Neural cell (in vitro differentiated cells): ENCODE measurements at regions not wholly inside any gene's neighbourhood (a gene's known extent, or its start where the extent isn't known, plus 50 kb on each side); places are given as distances from the start of the nearest gene placed in this dataset.

Experiments
- H2AFZ ChIP-seq: fragments of 200-600, 300-800 bp; sonication (generic), shearing (Covaris generic); 2 replicates; pipeline ENCODE4 v1.6.0; 2014; ENCODE audit warnings: low read depth, mild to moderate bottlenecking, antibody characterized with exemption, low read length, moderate library complexity
- H3F3A ChIP-seq: fragments of 200-600 bp; shearing (Covaris generic); 2 replicates; pipeline ENCODE4 v1.6.1; 2016; ENCODE audit warnings: mild to moderate bottlenecking, moderate library complexity, mixed read lengths, antibody characterized with exemption, low read length; ENCODE audit not compliant: insufficient read depth, poor library complexity, severe bottlenecking
- H3K27ac ChIP-seq: fragments of 200-600, 300-800 bp; sonication (generic), shearing (Covaris generic); 2 replicates; pipeline ENCODE4 v1.5.1; 2014; ENCODE audit warnings: mild to moderate bottlenecking, low read length, moderate library complexity
- H3K27me3 ChIP-seq: fragments of 300-800, 200-600 bp; sonication (generic), shearing (Covaris generic); 2 replicates; pipeline ENCODE4 v1.6.0; 2014; ENCODE audit warnings: mild to moderate bottlenecking, low read depth, low read length, moderate library complexity; ENCODE audit not compliant: insufficient read depth
- H3K36me3 ChIP-seq: fragments of 300-800, 200-600 bp; sonication (generic), shearing (Covaris generic); 2 replicates; pipeline ENCODE4 v1.5.1; 2014; ENCODE audit warnings: mild to moderate bottlenecking, antibody characterized with exemption, low read length, moderate library complexity; ENCODE audit not compliant: insufficient read depth
- H3K4me2 ChIP-seq: fragments of 300-800, 200-600 bp; sonication (generic), shearing (Covaris generic); 2 replicates; pipeline ENCODE4 v1.6.0; 2014; ENCODE audit warnings: mild to moderate bottlenecking, low read length
- H3K4me3 ChIP-seq: fragments of 300-800, 200-600 bp; sonication (generic), shearing (Covaris generic); 2 replicates; pipeline ENCODE4 v1.5.1; 2014; ENCODE audit warnings: mild to moderate bottlenecking, low read length, moderate library complexity
- H3K79me2 ChIP-seq: fragments of 200-600 bp; shearing (Covaris generic); replicated peaks from 2 replicates; pipeline ENCODE4 v1.6.0; 2014; ENCODE audit warnings: mild to moderate bottlenecking, low read length, moderate library complexity; ENCODE audit not compliant: insufficient read depth
- H3K9ac ChIP-seq: fragments of 300-800, 200-600 bp; sonication (generic), shearing (Covaris generic); 2 replicates; pipeline ENCODE4 v1.6.1; 2016; ENCODE audit warnings: mild to moderate bottlenecking, low read length, mixed read lengths
- H3K9me2 ChIP-seq: fragments of 200-600 bp; shearing (Covaris generic); 2 replicates; pipeline ENCODE4 v1.6.1; 2016; ENCODE audit warnings: mild to moderate bottlenecking, low read length, mixed read lengths; ENCODE audit not compliant: insufficient read depth
- H3K9me3 ChIP-seq: fragments of 200-600, 300-800 bp; sonication (generic), shearing (Covaris generic); 2 replicates; pipeline ENCODE4 v1.6.1; 2016; ENCODE audit warnings: mild to moderate bottlenecking, mixed run types, low read length, moderate library complexity, mixed read lengths
- H4K20me1 ChIP-seq: fragments of 200-600 bp; shearing (Covaris generic); 2 replicates; pipeline ENCODE4 v1.6.1; 2016; ENCODE audit warnings: mild to moderate bottlenecking, mixed run types; ENCODE audit not compliant: insufficient read depth
- EP300 ChIP-seq: fragments of 450-650 bp; conservative IDR thresholded peaks from 2 replicates; pipeline ENCODE4 v1.6.1; 2014; ENCODE audit warnings: antibody characterized with exemption, mild to moderate bottlenecking, moderate library complexity; ENCODE audit not compliant: poor library complexity, severe bottlenecking
- EZH2 ChIP-seq: fragments of 200-600, 300-800 bp; shearing (Covaris generic), sonication (generic); IDR thresholded peaks from 2 replicates; pipeline ENCODE4 v1.6.1; 2014; ENCODE audit warnings: antibody characterized with exemption, low read length, borderline replicate concordance, mild to moderate bottlenecking; ENCODE audit not compliant: insufficient read depth, poor library complexity, severe bottlenecking
- MXI1 ChIP-seq: fragments of 450-650 bp; conservative IDR thresholded peaks from 2 replicates; pipeline ENCODE4 v1.6.1; 2014; ENCODE audit warnings: antibody characterized with exemption, mild to moderate bottlenecking; ENCODE audit not compliant: poor library complexity, severe bottlenecking
- POLR2AphosphoS5 ChIP-seq: IDR thresholded peaks from 2 replicates; pipeline ENCODE4 v1.6.1; 2012
- RAD21 ChIP-seq: fragments of 450-650 bp; conservative IDR thresholded peaks from 2 replicates; pipeline ENCODE4 v1.6.1; 2014; ENCODE audit warnings: antibody characterized with exemption, mild to moderate bottlenecking, moderate library complexity
- REST ChIP-seq: IDR thresholded peaks from 2 replicates; pipeline ENCODE4 v1.6.1; 2012; ENCODE audit warnings: borderline replicate concordance
- SMC3 ChIP-seq: fragments of 450-650 bp; conservative IDR thresholded peaks from 2 replicates; pipeline ENCODE4 v1.6.1; 2014; ENCODE audit warnings: antibody characterized with exemption, mild to moderate bottlenecking, moderate library complexity; ENCODE audit not compliant: poor library complexity
- TAF1 ChIP-seq: IDR thresholded peaks from 2 replicates; pipeline ENCODE4 v1.6.1; 2012; ENCODE audit warnings: low read depth
- TF ChIP-seq, protein P1 (sequence below): fragments of 450-650 bp; IDR thresholded peaks from 2 replicates; pipeline ENCODE4 v1.5.1; 2014; ENCODE audit warnings: antibody characterized with exemption, mild to moderate bottlenecking, moderate library complexity; ENCODE audit not compliant: poor library complexity, severe bottlenecking

DNA sequence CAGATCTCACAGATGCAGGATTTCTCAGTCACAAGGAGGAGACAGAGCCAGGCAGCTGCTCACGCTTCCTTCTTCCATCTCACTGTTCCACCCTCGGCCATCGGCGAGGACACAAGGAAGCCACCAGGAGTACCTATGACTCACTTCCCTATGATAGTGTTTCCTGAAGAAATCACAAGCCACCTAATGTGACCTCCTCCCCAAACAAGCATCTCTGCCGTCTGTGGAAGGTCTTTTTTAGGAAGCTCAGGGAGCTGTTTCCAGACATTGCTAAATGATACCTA is 672.7 kb downstream of the TBC1D22A start:
- TF ChIP-seq POLR2AphosphoS5, result no peak
- TF ChIP-seq RAD21, result no peak
- TF ChIP-seq TAF1, result no peak
- no peak overlapping the region for H3K4me3 ChIP-seq
- H3K27ac ChIP-seq, result no peak overlapping the region
- no peaks in the 10 kb centered on the region for H3K9me3 ChIP-seq
- no peaks in the 10 kb centered on the region for H3F3A ChIP-seq
- no peaks in the 10 kb centered on the region for H3K9me2 ChIP-seq
- no peaks in the 10 kb centered on the region for H4K20me1 ChIP-seq
- H3K79me2 ChIP-seq, result no peaks in the 10 kb centered on the region
- H3K36me3 ChIP-seq, result no peaks in the 10 kb centered on the region
- H3K4me2 ChIP-seq, result no peak overlapping the region
- H2AFZ ChIP-seq, result no peak overlapping the region
- no peaks in the 10 kb centered on the region for H3K27me3 ChIP-seq
- no peak overlapping the region for H3K9ac ChIP-seq

- TF ChIP-seq SMC3 (no peak), EP300 (no peak), REST (no peak), POLR2AphosphoS5 (no peak), MXI1 (no peak)
- Histone ChIP-seq H3K36me3 (no peaks in the 10 kb centered on the region), H3K9me3 (no peaks in the 10 kb centered on the region)
Observed at GRCh38 chr22:47434336-47435203, 672.1 kb downstream of the TBC1D22A start.

DNA sequence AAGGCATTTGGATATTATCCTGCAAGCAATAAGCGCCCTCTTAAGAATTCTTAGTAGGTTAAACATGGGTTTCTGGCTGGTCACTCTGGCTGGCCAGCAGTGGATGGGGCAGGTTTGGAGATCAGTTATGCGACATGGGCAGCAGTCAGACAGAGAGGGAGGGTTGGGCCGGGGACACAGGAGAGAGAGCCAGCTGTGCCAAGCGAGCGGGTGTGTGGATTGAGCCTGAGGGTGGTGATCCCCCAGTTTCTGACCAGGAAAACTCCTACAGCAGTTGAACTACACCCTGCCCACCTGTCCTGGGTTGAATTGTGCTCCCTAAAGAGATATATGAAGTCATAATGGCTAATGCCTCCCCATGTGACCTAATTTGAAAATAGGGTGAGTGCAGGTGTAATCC is 671.2 kb downstream of the TBC1D22A start:
- Histone ChIP-seq H3K9me3 (no peaks in the 10 kb centered on the region), H4K20me1 (no peaks in the 10 kb centered on the region), H3K9me2 (no peaks in the 10 kb centered on the region), H3K27me3 (no peaks in the 10 kb centered on the region), H3K27ac (no peak overlapping the region), H3K79me2 (no peaks in the 10 kb centered on the region), H3K4me2 (no peak overlapping the region), H3K4me3 (no peak overlapping the region), H3F3A (no peaks in the 10 kb centered on the region), H3K9ac (no peak overlapping the region), H2AFZ (no peak overlapping the region), H3K36me3 (no peaks in the 10 kb centered on the region)
- TF ChIP-seq EP300 (no peak), POLR2AphosphoS5 (no peak), MXI1 (no peak), SMC3 (no peak), EZH2 (no peak), TAF1 (no peak), REST (no peak), RAD21 (no peak)
- TF ChIP-seq, protein P1, sequence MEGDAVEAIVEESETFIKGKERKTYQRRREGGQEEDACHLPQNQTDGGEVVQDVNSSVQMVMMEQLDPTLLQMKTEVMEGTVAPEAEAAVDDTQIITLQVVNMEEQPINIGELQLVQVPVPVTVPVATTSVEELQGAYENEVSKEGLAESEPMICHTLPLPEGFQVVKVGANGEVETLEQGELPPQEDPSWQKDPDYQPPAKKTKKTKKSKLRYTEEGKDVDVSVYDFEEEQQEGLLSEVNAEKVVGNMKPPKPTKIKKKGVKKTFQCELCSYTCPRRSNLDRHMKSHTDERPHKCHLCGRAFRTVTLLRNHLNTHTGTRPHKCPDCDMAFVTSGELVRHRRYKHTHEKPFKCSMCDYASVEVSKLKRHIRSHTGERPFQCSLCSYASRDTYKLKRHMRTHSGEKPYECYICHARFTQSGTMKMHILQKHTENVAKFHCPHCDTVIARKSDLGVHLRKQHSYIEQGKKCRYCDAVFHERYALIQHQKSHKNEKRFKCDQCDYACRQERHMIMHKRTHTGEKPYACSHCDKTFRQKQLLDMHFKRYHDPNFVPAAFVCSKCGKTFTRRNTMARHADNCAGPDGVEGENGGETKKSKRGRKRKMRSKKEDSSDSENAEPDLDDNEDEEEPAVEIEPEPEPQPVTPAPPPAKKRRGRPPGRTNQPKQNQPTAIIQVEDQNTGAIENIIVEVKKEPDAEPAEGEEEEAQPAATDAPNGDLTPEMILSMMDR, result no peak

More at GRCh38 chr22:47434336-47435203, 672.1 kb downstream of the TBC1D22A start:
- Histone ChIP-seq H3K9ac (no peak overlapping the region), H3K27me3 (no peaks in the 10 kb centered on the region), H3K79me2 (no peaks in the 10 kb centered on the region), H3F3A (no peaks in the 10 kb centered on the region), H4K20me1 (no peaks in the 10 kb centered on the region), H3K4me3 (no peak overlapping the region), H3K9me2 (no peaks in the 10 kb centered on the region), H3K27ac (no peak overlapping the region), H2AFZ (no peak overlapping the region), H3K4me2 (no peak overlapping the region)
